ENCODE measurements at regions not wholly inside any gene's neighbourhood (a gene's known extent, or its start where the extent isn't known, plus 50 kb on each side); places are given as distances from the start of the nearest gene placed in this dataset.

- DNase-seq (ENCODE audit: low read depth): no peak
Measured at GRCh38 chr1:38133756-38134155, 87.2 kb upstream of the POU3F1 start.

- DNase-seq (ENCODE audit: low read depth): no peak
Measured at GRCh38 chr1:38133304-38133703, 86.7 kb upstream of the POU3F1 start.

- DNase-seq (ENCODE audit: low read depth): no peak
Measured at GRCh38 chr1:38132681-38133080, 86.1 kb upstream of the POU3F1 start.

- DNase-seq (ENCODE audit: low read depth): no peak
Measured at GRCh38 chr1:38131024-38131585, 84.5 kb upstream of the POU3F1 start.

GRCh38 chr1:38129971-38130370, 83.4 kb upstream of the POU3F1 start:
- DNase-seq (ENCODE audit: low read depth): no peak

- no peak for DNase-seq (ENCODE audit: low read depth)
Measured at GRCh38 chr1:38129473-38129872, 82.9 kb upstream of the POU3F1 start.

- DNase-seq (ENCODE audit: low read depth): no peak
Measured at GRCh38 chr1:38128926-38129453, 82.4 kb upstream of the POU3F1 start.

- no peak for DNase-seq (ENCODE audit: low read depth)
Measured at GRCh38 chr1:38128511-38128910, 81.9 kb upstream of the POU3F1 start.

- no peak for DNase-seq (ENCODE audit: low read depth)
Measured at GRCh38 chr1:38127428-38127827, 80.8 kb upstream of the POU3F1 start.

GRCh38 chr1:38126970-38127369, 80.4 kb upstream of the POU3F1 start:
- no peak for DNase-seq (ENCODE audit: low read depth)

GRCh38 chr1:38125837-38126520, 79.4 kb upstream of the POU3F1 start:
- no peak for DNase-seq (ENCODE audit: low read depth)

- no peak for DNase-seq (ENCODE audit: low read depth)
Measured at GRCh38 chr1:38125016-38125415, 78.4 kb upstream of the POU3F1 start.

GRCh38 chr1:38123356-38124135, 77.0 kb upstream of the POU3F1 start:
- DNase-seq (ENCODE audit: low read depth): no peak

GRCh38 chr1:38121231-38121680, 74.7 kb upstream of the POU3F1 start:
- no peak for DNase-seq (ENCODE audit: low read depth)

GRCh38 chr1:38120552-38121230, 74.1 kb upstream of the POU3F1 start:
- DNase-seq (ENCODE audit: low read depth): no peak

GRCh38 chr1:38118976-38119375, 72.4 kb upstream of the POU3F1 start:
- DNase-seq (ENCODE audit: low read depth): no peak

- no peak for DNase-seq (ENCODE audit: low read depth)
Measured at GRCh38 chr1:38117444-38117887, 70.9 kb upstream of the POU3F1 start.

- no peak for DNase-seq (ENCODE audit: low read depth)
Measured at GRCh38 chr1:38115682-38116202, 69.1 kb upstream of the POU3F1 start.

GRCh38 chr1:38115226-38115625, 68.6 kb upstream of the POU3F1 start:
- no peak for DNase-seq (ENCODE audit: low read depth)

- DNase-seq (ENCODE audit: low read depth): no peak
Measured at GRCh38 chr1:38114241-38115026, 67.8 kb upstream of the POU3F1 start.

- DNase-seq (ENCODE audit: low read depth): no peak
Measured at GRCh38 chr1:38113159-38113666, 66.6 kb upstream of the POU3F1 start.

Data from activated T-cell treated with anti-CD3 and anti-CD28 coated beads for 24 hours (primary cell).